GM12878 (cell line): ENCODE measurements at regions not wholly inside any gene's neighbourhood (a gene's known extent, or its start where the extent isn't known, plus 50 kb on each side); places are given as distances from the start of the nearest gene placed in this dataset.

Experiments
- ATAC-seq: fragments of 200-7000 bp; cut with Tn5 transposase; 3 replicates; pipeline ENCODE4 v1.9.1; 2020; ENCODE audit warnings: mild to moderate bottlenecking, moderate library complexity
- BruUV-seq: library from RNA; stranded (reverse); fragments of 400-500 nt; replicated peaks from 2 replicates; lab custom pipeline; 2021; lab: Mats Ljungman, UMichigan
- CTCF ChIA-PET: fragments of 300-600 bp; sonication (Branson Sonifier 250); formaldehyde crosslinking; extraction: SDS; loops from one replicate; lab custom pipeline; 2021; ENCODE audit warnings: inconsistent platforms; lab: Yijun Ruan, JAX
- POLR2A ChIA-PET: fragments of 350-600 bp; formaldehyde crosslinking; extraction: SDS; loops from one replicate; lab custom pipeline; 2021; ENCODE audit warnings: inconsistent platforms; lab: Charles Lee
- RAD21 ChIA-PET: fragments of 300-600 bp; sonication (Branson Sonifier 250); formaldehyde crosslinking; loops from one replicate; lab custom pipeline; 2023; ENCODE audit warnings: antibody characterized with exemption; ENCODE audit not compliant: unreplicated experiment; lab: Charles Lee
- SMC1A ChIA-PET: fragments of 300-600 bp; sonication (Branson Sonifier 250); formaldehyde crosslinking; loops from one replicate; lab custom pipeline; 2023; ENCODE audit not compliant: unreplicated experiment, uncharacterized antibody; lab: Charles Lee
- DNase-seq: peaks from one replicate; pipeline ENCODE4 v3.0.0-alpha.2; 2011; ENCODE audit warnings: low read depth, low spot score
- FAIRE-seq: peaks from 3 replicates; lab custom pipeline; 2011; peaks lifted over from hg19 to GRCh38; lab: Jason Lieb, UNC
- H2AFZ ChIP-seq: 2 replicates; pipeline ENCODE4 v1.6.0; 2011; ENCODE audit warnings: low read depth, low read length, control low read depth; ENCODE audit not compliant: control insufficient read depth
- H3K27ac ChIP-seq: 2 replicates; pipeline ENCODE4 v1.5.1; 2011; ENCODE audit warnings: control low read depth; ENCODE audit not compliant: control insufficient read depth, insufficient read depth
- H3K27me3 ChIP-seq, 2 experiments: replicated peaks in 1 of 2; 2 replicates each; pipeline versions ENCODE4 v1.6.0 to v1.6.1; 2011; ENCODE audit warnings: low read length in 1 of 2; ENCODE audit not compliant: control insufficient read depth in 2 of 2, insufficient read depth in 2 of 2
- H3K36me3 ChIP-seq, 2 experiments: 2 replicates each; pipeline ENCODE4 v1.5.1; 2011; ENCODE audit warnings: low read length in 1 of 2; ENCODE audit not compliant: control insufficient read depth in 2 of 2, insufficient read depth in 2 of 2
- H3K4me1 ChIP-seq: 2 replicates; pipeline ENCODE4 v1.6.1; 2011; ENCODE audit warnings: mild to moderate bottlenecking, low read length, moderate library complexity, mixed read lengths; ENCODE audit not compliant: control insufficient read depth, insufficient read depth
- H3K4me2 ChIP-seq: 2 replicates; pipeline ENCODE4 v1.6.0; 2011; ENCODE audit warnings: control low read depth; ENCODE audit not compliant: control insufficient read depth, insufficient read depth
- H3K4me3 ChIP-seq: fragments of 200-600 bp; sonication (generic); 2 replicates; pipeline ENCODE4 v1.5.1; 2016
- H3K79me2 ChIP-seq: 2 replicates; pipeline ENCODE4 v1.6.0; 2011; ENCODE audit warnings: low read length; ENCODE audit not compliant: control insufficient read depth, insufficient read depth
- H3K9ac ChIP-seq: 2 replicates; pipeline ENCODE4 v1.8.0; 2011; ENCODE audit warnings: low read length, control low read depth, mixed read lengths; ENCODE audit not compliant: control insufficient read depth, insufficient read depth
- H3K9me3 ChIP-seq: replicated peaks from 3 replicates; pipeline ENCODE4 v1.5.1; 2011; ENCODE audit warnings: mild to moderate bottlenecking, low read length; ENCODE audit not compliant: control insufficient read depth, insufficient read depth
- H4K20me1 ChIP-seq: 2 replicates; pipeline ENCODE4 v1.6.0; 2011; ENCODE audit not compliant: control insufficient read depth, insufficient read depth
- E4F1 ChIP-seq: fragments of 450-650 bp; IDR thresholded peaks from 2 replicates; pipeline ENCODE4 v1.6.1; 2018; ENCODE audit warnings: borderline replicate concordance, mild to moderate bottlenecking; ENCODE audit not compliant: partially characterized antibody
- ZBTB11 ChIP-seq: fragments of 450-650 bp; formaldehyde crosslinking; IDR thresholded peaks from 2 replicates; pipeline ENCODE4 v1.5.0; 2022; ENCODE audit warnings: mild to moderate bottlenecking, missing genetic modification characterization
- WGBS: methylation state at CpG from one replicate; pipeline ENCODE4 v1.1.6; 2016; ENCODE audit warnings: low lambda C conversion rate; ENCODE audit not compliant: insufficient replicate concordance, insufficient coverage; ENCODE audit errors: missing lambda C conversion rate; 5-methylcytosine and 5-hydroxymethylcytosine counted together
- in situ Hi-C: fragments of 300-500 bp; cut with MboI; formaldehyde crosslinking; loops from 9 replicates; pipeline ENCODE4 v1.14.3; 2018; ENCODE audit warnings: mixed read lengths
- intact Hi-C: fragments of 100-400 bp; cut with micrococcal nuclease; formaldehyde crosslinking; loops from one replicate; pipeline ENCODE4 v1.14.2; 2022; ENCODE audit not compliant: unreplicated experiment

- 37% methylated on average over 2 of the region's 2 CpGs for WGBS
- RAD21 ChIA-PET: no interaction called here
- SMC1A ChIA-PET: no interaction called here
- no peaks in the 10 kb centered on the region for H3K9me3 ChIP-seq
- TF ChIP-seq ZBTB11 (CRISPR knock-in tag) (no peak), E4F1 (no peak)
- DNase-seq (no peak), ATAC-seq (no peak), FAIRE-seq (no peak)
- no peaks in the 10 kb centered on the region for H3K36me3 ChIP-seq
- H3K79me2 ChIP-seq: no peaks in the 10 kb centered on the region
- BruUV-seq: no TSS peak
- CTCF ChIA-PET: no interaction called here
- no peak overlapping the region for H3K9ac ChIP-seq
- no peaks in the 10 kb centered on the region for H3K27me3 ChIP-seq
- H4K20me1 ChIP-seq: no peaks in the 10 kb centered on the region
- intact Hi-C loops: no loop called here
- no peaks in the 10 kb centered on the region for H3K4me1 ChIP-seq
- no peak overlapping the region for H3K4me2 ChIP-seq
- in situ Hi-C loops: no loop called here
- POLR2A ChIA-PET: no interaction called here
- no peak overlapping the region for H2AFZ ChIP-seq
- H3K27ac ChIP-seq: no peak overlapping the region
- no peak overlapping the region for H3K4me3 ChIP-seq
These were observed 421.3 kb upstream of the NXPH2 start for GRCh38 chr2:139201516-139201915.
